AG04450 (cell line): ENCODE measurements at regions not wholly inside any gene's neighbourhood (a gene's known extent, or its start where the extent isn't known, plus 50 kb on each side); places are given as distances from the start of the nearest gene placed in this dataset.

Experiments used
- CTCF ChIA-PET: fragments of 300-600, 350-600 bp; formaldehyde crosslinking; extraction: SDS; loops from one replicate; lab custom pipeline; 2022; ENCODE audit warnings: antibody characterized with exemption, inconsistent platforms; lab: Charles Lee
- POLR2A ChIA-PET: fragments of 350-600 bp; formaldehyde crosslinking; extraction: SDS; loops from one replicate; lab custom pipeline; 2021; ENCODE audit warnings: antibody characterized with exemption, inconsistent platforms; lab: Yijun Ruan, JAX
- DNase-seq: peaks from one replicate; pipeline ENCODE4 v3.0.0-alpha.2; 2011; ENCODE audit warnings: low read depth, low spot score
- H3K27ac ChIP-seq: one replicate; pipeline ENCODE4 v1.5.1; 2012; ENCODE audit warnings: low read depth, low read length, control low read depth
- H3K27me3 ChIP-seq: one replicate; pipeline ENCODE4 v1.6.0; 2012; ENCODE audit warnings: low read length; ENCODE audit not compliant: control insufficient read depth, insufficient read depth
- H3K4me3 ChIP-seq: 2 replicates; pipeline ENCODE4 v1.5.1; 2011; ENCODE audit warnings: mild to moderate bottlenecking, low read depth, low read length, control low read depth
- H3K9me3 ChIP-seq: 2 replicates; pipeline ENCODE4 v1.5.1; 2012; ENCODE audit warnings: low read length; ENCODE audit not compliant: control insufficient read depth, insufficient read depth
- TF ChIP-seq, protein P1 (sequence below): IDR thresholded peaks from 2 replicates; pipeline ENCODE4 v1.5.1; 2011; ENCODE audit warnings: low read depth, low read length, control low read depth, inconsistent platforms

DNA sequence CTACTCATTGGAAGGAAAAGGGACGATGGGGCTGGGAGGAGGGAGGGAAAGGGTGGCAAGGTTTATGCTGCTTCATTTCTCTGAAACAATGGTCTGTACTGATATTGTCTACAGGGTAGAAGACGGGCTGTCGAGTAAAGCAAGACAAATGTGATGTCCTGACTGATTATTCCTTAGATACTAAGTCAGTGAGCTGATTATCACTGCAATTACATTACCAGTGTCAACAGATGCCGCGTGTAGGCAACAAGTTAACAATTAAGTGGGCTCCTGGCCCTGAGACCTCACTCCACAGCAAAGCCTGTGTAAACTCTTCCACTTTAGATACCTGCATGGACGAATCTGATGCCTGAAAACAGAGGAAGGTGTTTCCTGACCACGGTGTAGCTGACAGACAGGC is 602.8 kb downstream of the IRX1 start:
- TF ChIP-seq, protein P1, sequence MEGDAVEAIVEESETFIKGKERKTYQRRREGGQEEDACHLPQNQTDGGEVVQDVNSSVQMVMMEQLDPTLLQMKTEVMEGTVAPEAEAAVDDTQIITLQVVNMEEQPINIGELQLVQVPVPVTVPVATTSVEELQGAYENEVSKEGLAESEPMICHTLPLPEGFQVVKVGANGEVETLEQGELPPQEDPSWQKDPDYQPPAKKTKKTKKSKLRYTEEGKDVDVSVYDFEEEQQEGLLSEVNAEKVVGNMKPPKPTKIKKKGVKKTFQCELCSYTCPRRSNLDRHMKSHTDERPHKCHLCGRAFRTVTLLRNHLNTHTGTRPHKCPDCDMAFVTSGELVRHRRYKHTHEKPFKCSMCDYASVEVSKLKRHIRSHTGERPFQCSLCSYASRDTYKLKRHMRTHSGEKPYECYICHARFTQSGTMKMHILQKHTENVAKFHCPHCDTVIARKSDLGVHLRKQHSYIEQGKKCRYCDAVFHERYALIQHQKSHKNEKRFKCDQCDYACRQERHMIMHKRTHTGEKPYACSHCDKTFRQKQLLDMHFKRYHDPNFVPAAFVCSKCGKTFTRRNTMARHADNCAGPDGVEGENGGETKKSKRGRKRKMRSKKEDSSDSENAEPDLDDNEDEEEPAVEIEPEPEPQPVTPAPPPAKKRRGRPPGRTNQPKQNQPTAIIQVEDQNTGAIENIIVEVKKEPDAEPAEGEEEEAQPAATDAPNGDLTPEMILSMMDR: no peak
- DNase-seq: no peak
- Histone ChIP-seq H3K4me3 (no peak overlapping the region), H3K9me3 (peaks cover 59% of the 10 kb centered on the region), H3K27me3 (no peaks in the 10 kb centered on the region), H3K27ac (no peak overlapping the region)
- ChIA-PET CTCF (no interaction called here), POLR2A (no interaction called here)

GRCh38 chr5:4199049-4199841 is 603.6 kb downstream of the IRX1 start:
- H3K27me3 ChIP-seq: no peaks in the 10 kb centered on the region
- POLR2A ChIA-PET: no interaction called here
- DNase-seq: no peak
- H3K27ac ChIP-seq: no peak overlapping the region
- peaks cover 59% of the 10 kb centered on the region for H3K9me3 ChIP-seq
- CTCF ChIA-PET: no interaction called here
- TF ChIP-seq, protein P1: no peak
- no peak overlapping the region for H3K4me3 ChIP-seq

- TF ChIP-seq, protein P1: no peak
- no peak overlapping the region for H3K4me3 ChIP-seq
- no peaks in the 10 kb centered on the region for H3K27me3 ChIP-seq
- POLR2A ChIA-PET: no interaction called here
- H3K9me3 ChIP-seq: peaks cover 52% of the 10 kb centered on the region
- CTCF ChIA-PET: no interaction called here
- no peak for DNase-seq
- H3K27ac ChIP-seq: no peak overlapping the region
Measured at GRCh38 chr5:4203146-4203545, 607.5 kb downstream of the IRX1 start.

DNA sequence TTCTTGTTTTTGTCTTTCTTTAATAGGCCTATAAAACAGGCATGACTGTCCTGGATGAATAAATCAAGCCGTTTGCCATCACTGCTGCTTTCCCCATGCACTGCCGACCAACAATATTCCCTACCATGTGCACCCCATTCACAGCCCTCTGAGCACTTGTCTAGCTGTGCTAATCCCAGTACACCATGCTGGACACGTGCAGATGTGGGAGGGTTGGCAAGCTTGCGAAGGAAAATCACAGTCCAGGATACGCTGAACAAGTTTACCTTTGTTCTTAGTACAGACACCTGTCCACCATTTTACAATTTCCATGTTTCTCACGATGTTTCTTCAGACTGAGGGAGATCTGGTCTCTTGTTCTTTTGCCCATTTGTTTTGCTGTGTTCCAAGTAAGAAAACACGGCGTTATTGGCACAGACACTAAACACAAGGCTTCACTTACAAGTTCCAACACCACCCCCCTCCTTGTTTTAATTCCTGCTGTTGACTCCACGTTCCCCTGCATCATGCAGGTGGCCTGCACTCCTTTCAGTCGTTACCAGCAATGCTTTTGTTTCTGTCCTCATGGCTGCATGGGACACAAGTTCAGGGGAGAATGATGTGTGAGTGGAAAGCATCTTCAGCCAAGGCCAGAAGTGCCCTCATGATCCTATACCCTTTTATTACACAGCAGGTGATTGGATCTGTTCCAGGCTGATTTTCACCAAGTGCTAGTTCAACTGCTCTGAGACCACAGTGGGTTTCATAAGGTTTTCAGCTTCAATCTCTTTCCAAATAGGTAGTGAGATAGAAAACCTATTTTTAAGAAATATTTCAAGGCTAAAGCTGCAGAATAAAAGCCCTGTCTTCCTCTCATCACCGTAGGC is 608.9 kb downstream of the IRX1 start:
- CTCF ChIA-PET: no interaction called here
- H3K27ac ChIP-seq: no peak overlapping the region

More for the DNA sequence above, 608.9 kb downstream of the IRX1 start:
- POLR2A ChIA-PET: no interaction called here
- H3K9me3 ChIP-seq: peaks cover 51% of the 10 kb centered on the region
- no peaks in the 10 kb centered on the region for H3K27me3 ChIP-seq
- TF ChIP-seq, protein P1: no peak
- no peak for DNase-seq
- H3K4me3 ChIP-seq: no peak overlapping the region
